GM12875 (cell line): ENCODE measurements at regions not wholly inside any gene's neighbourhood (a gene's known extent, or its start where the extent isn't known, plus 50 kb on each side); places are given as distances from the start of the nearest gene placed in this dataset.

ENCODE experiments used
- H3K4me3 ChIP-seq: one replicate; pipeline ENCODE4 v1.5.1; 2011; ENCODE audit warnings: low read depth, low read length, control low read depth
- TF ChIP-seq, protein P1 (sequence below): IDR thresholded peaks from 2 replicates; pipeline ENCODE4 v1.5.1; 2011; ENCODE audit warnings: low read depth, mild to moderate bottlenecking, control low read depth, inconsistent platforms, low read length, moderate library complexity, borderline replicate concordance; ENCODE audit not compliant: insufficient read depth

DNA sequence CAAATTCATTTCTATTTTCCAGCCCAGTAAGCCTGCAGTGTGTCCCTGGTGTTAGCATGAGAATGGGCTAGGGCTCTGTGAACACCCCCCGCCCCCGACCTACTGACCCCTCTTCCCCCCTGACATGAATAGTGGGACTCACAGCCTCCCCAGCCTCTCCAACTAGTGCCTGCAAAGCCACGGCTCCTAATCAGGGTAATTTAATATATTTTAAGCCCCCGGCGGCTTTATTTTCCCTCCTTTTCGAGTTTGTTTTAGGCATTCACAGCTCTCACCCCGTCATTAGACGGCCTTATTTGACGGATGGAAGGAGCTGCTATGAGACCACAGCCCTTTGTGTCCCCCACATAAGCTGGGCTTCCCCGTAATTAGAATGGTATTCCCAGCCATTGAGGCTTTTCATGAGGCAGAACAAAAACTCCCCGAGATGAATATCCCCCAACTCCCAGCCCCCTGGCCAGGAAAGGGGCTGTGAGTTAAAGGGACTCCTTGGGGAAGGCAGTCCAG, 78.3 kb upstream of the POLG start:
- TF ChIP-seq, protein P1, sequence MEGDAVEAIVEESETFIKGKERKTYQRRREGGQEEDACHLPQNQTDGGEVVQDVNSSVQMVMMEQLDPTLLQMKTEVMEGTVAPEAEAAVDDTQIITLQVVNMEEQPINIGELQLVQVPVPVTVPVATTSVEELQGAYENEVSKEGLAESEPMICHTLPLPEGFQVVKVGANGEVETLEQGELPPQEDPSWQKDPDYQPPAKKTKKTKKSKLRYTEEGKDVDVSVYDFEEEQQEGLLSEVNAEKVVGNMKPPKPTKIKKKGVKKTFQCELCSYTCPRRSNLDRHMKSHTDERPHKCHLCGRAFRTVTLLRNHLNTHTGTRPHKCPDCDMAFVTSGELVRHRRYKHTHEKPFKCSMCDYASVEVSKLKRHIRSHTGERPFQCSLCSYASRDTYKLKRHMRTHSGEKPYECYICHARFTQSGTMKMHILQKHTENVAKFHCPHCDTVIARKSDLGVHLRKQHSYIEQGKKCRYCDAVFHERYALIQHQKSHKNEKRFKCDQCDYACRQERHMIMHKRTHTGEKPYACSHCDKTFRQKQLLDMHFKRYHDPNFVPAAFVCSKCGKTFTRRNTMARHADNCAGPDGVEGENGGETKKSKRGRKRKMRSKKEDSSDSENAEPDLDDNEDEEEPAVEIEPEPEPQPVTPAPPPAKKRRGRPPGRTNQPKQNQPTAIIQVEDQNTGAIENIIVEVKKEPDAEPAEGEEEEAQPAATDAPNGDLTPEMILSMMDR = no peak
- no peak overlapping the region for H3K4me3 ChIP-seq

DNA sequence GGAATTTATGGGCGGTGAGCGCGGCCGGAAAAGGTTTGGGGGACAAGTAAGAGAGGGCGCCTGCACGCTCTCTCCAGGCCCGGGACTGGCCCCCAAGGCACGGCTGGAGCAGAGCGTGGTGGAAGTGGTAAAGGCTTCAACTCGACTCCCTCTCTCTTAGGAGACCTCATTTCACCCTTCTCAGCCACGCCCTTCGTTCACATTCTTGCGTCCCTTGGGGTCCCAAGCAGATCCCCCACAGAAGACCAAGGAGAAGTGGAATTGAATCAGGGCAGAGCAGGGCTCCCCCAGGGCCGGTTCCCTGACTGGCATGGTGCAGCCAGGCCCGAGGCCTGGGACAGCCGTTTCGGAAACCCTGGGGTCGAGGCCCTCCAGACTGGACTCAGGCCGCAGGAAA, 75.4 kb upstream of the POLG start:
- no peak overlapping the region for H3K4me3 ChIP-seq
- TF ChIP-seq, protein P1 = no peak

DNA sequence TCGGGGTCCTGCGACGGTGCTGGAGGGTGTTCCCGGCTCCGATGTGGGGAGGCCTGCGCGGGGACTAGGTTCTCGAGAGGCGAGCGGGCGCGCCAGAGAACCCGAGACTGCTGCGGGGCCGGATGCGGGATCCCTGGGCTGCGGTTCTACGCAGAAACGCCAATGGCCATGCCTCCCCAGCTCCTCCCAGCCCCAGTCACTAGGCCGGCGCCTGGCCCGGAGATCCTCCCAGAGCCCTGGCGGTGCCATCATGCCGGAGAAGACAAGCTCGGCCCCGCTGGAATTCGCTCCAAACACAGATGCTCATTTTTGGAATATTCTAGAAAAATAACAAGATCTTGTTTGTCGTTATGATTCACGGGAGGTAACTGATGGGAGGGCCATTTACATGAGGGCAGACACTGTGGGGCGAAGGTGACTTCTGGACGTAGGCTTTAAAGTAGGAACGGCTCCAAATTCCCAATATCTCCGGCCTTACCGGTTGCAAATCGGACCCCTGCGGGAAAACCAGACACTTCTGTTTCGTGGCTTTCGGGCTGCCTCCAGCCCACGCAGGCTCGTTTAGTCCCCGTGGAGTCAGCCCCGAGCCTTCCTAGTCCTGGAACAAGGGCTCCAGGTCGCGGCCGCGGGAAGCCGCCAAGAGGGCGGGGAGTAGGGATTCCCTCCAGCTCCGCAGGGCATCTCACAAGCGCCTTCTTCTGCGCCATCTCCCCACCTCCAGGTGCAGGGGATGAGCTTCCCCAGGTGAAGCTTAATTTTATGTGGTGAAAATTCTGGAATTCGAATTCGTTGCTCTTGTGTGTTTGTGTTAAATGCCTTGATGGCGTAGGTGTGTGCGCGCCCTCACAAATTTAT, 74.8 kb upstream of the POLG start:
- H3K4me3 ChIP-seq = no peak overlapping the region

DNA sequence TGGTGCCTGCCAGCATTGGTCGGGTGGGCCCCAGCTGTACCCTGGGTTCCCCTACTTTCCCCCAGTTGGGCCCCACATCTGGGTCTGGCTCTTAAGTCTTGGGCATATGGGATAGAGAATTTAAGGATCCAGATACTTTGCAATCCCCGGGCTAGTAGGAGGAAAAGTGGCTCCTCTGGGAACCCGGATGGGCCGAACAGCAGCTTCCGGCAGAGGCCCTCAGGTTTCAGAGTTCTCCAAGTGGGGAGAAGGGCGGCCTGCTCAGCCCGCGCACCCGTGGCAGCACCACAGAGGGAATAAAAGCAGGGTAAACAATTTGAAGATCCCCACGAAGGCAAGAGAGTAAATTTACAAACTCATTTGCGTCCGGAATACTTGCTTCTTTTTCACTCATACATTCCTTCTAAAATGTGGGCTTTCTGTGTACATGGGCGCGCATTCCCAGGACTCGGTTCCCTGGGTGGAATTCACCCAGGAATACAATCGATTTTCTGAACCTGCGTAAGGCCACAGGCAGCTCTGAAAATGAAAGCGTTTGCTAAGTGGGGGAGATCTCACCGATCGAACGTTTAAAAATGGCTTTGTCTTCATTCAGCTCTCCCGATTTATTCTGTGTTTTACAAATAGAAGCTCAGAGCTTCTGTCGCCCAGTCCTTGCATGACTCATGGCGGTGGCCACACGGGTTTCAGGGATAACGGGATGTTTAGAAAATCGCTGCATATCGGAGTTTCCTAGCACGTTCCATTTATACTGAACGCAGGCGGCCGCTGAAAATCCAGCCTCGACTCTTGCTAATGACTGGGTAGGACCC, 74.0 kb upstream of the POLG start:
- no peak overlapping the region for H3K4me3 ChIP-seq
- TF ChIP-seq, protein P1 = no peak

More for the DNA sequence above, 74.8 kb upstream of the POLG start:
- TF ChIP-seq, protein P1 = no peak

DNA sequence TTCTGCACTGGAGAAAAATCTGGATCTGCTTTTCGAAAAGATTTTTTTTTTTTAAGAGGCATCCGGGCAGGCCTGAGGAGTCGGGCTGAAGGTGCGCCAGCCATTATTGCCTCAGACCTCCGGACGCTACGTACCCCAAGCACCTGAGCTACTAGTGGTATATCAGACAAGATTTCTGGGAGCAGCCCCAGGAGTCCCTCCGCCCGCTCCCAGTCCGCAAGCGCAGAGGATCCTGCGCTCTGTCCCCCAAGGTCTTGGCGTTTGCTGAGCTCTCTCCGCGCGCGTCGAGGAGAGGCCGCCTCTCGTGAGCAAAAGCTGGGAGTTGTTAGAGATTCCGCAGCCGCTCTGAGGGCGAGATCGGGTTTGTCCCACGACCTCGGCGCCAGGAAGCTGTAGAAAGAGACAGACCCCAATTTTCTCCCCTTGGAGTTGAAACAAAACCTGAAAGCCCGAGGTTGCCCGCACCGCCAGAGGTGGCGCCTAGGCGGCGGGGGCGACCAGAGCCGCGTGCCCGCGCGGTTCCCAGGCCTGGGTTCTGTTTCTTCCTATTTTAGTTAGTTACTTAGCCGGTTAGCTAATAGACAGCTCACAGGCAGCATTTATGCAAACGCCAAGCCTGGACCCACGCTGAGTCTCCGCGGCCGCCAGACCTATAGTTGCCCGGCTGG, 72.5 kb upstream of the POLG start:
- H3K4me3 ChIP-seq = no peak overlapping the region
- TF ChIP-seq, protein P1 = no peak

DNA sequence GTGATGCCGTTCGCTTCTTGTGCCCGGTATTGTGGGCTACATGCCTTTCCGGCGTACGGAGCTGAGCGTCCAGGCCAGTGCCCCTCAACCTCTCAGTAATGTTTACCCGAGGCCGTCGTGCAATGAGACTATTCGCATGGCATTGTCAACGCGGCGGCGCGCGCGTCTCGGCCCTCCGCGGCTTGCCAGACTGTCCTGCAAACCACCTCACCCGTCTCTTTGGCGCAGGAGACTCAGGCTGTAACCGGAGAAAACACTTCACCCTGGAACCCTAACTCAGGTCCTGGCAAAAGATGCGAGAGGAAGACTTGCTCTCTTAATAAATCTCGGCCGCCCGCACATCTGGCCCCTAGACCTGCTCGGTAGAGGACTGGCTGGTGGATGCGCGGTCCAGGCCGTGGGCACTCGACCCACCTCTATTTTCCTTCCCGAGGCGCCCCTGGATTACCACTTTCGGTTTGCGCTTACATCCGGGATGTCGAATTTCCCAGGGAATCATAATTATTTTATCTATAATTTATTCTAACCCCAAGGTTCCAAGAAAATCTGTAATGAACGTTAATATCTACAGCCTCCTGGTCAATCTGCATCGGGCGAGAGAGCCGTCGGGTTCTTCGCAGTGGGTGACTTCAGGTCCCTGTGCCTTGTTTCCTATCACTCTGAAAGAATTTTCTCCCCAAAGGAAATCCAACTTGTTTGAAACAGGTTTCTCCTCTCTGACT, 71.8 kb upstream of the POLG start:
- no peak overlapping the region for H3K4me3 ChIP-seq

More for the DNA sequence above, 71.8 kb upstream of the POLG start:
- TF ChIP-seq, protein P1 = no peak
